ENCODE measurements at regions not wholly inside any gene's neighbourhood (a gene's known extent, or its start where the extent isn't known, plus 50 kb on each side); places are given as distances from the start of the nearest gene placed in this dataset.

DNA sequence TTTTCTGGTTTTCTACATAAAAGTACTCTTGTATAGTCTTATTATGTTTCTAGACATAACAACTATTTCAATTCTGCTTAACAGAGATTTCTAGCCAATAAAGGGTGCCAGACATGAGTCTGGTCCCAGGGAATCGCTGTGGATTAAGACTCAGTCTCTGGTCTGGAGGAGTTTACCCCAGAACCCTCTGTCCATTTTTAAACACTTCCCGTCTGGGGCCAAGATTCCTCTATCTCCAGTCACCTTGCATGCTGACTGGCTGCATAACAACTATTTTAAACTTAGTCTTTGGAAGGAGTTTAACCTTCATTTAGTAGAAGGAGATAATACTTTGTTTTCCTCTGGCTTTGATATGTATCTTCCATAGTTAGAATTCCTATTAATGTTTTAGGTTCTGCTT lies 163.1 kb upstream of the IFNG-AS1 start:
- Histone ChIP-seq H4K20me1 (replicated peaks in 1 of 2; ENCODE audit: control insufficient read depth in 1 of 2, insufficient read depth in 2 of 2, low read length in 2 of 2) (no peaks in the 10 kb centered on the region), H2AFZ (ENCODE audit: low read length) (no peak overlapping the region), H3K9me3 (ENCODE audit: insufficient read depth in 2 of 2, low read depth in 1 of 2, low read length in 1 of 2) (no peaks in the 10 kb centered on the region), H2AK5ac (ENCODE audit: low read depth, low read length) (no peak overlapping the region), H3K79me2 (ENCODE audit: control insufficient read depth in 1 of 2, insufficient read depth in 2 of 2, low read length in 2 of 2) (no peaks in the 10 kb centered on the region), H2BK12ac (ENCODE audit: low read depth, low read length) (no peak overlapping the region), H3K23me2 (ENCODE audit: low read depth, low read length) (no peaks in the 10 kb centered on the region), H2BK120ac (replicated peaks; ENCODE audit: low read depth, low read length) (no peak overlapping the region), H3K27me3 (replicated peaks in 1 of 4; ENCODE audit: control insufficient read depth in 3 of 4, extremely low read depth in 1 of 4, insufficient read depth in 3 of 4, low read length in 3 of 4) (no peaks in the 10 kb centered on the region), H2BK5ac (ENCODE audit: low read depth, low read length) (no peak overlapping the region), H4K5ac (ENCODE audit: insufficient read length, low read depth, low read length) (no peak overlapping the region), H4K8ac (ENCODE audit: extremely low read depth, insufficient read depth, low read length) (no peak overlapping the region), H4K91ac (replicated peaks; ENCODE audit: insufficient read length, low read length) (no peak overlapping the region), H3K4ac (replicated peaks; ENCODE audit: insufficient read length, low read depth, low read length) (no peak overlapping the region), H3K56ac (replicated peaks; ENCODE audit: insufficient read length, low read depth, low read length) (no peak overlapping the region), H2BK20ac (ENCODE audit: low read length) (no peak overlapping the region), H3K23ac (ENCODE audit: insufficient read length) (no peak overlapping the region), H3K4me2 (ENCODE audit: insufficient read depth in 1 of 2, low read depth in 2 of 2, low read length in 2 of 2) (no peak overlapping the region), H3K14ac (ENCODE audit: insufficient read length) (no peak overlapping the region), H3K18ac (ENCODE audit: extremely low read depth, low read length) (no peak overlapping the region), H3K9ac (replicated peaks in 1 of 4; ENCODE audit: extremely low read depth in 1 of 4, low read depth in 3 of 4, low read length in 3 of 4) (no peak overlapping the region), H2BK15ac (ENCODE audit: low read length) (no peak overlapping the region), H3K36me3 (ENCODE audit: control insufficient read depth in 2 of 4, insufficient read depth in 4 of 4, low read length in 3 of 4) (no peaks in the 10 kb centered on the region), H3K79me1 (ENCODE audit: low read depth, low read length) (no peaks in the 10 kb centered on the region), H3K27ac (ENCODE audit: low read depth, low read length) (no peak overlapping the region), H3K4me1 (replicated peaks in 1 of 4; ENCODE audit: control insufficient read depth in 3 of 4, insufficient read depth in 4 of 4, low read length in 3 of 4) (no peaks in the 10 kb centered on the region), H3K4me3 (ENCODE audit: extremely low read depth in 1 of 4, insufficient read depth in 2 of 4, low read depth in 3 of 4, low read length in 4 of 4) (no peak overlapping the region)
- 85% methylated on average over 2 of the region's 2 CpGs; no CpG with 5 or more reads in 1 of the 2 experiments for WGBS, 2 experiments (ENCODE audit: extremely low coverage in 1 of 2, insufficient coverage in 1 of 2, insufficient read length in 1 of 2, insufficient replicate concordance in 2 of 2, low coverage in 1 of 2, low lambda C conversion rate in 2 of 2, missing lambda C conversion rate in 1 of 2)
- ChIA-PET CTCF (ENCODE audit: partially characterized antibody) (no interaction called here), POLR2A (ENCODE audit: partially characterized antibody) (no interaction called here)
- no peak for DNase-seq (ENCODE audit: low read depth in 1 of 2, low spot score in 2 of 2)
- no peak for FAIRE-seq
- TF ChIP-seq SP1 (IDR thresholded peaks at IDR 0.05; ENCODE audit: low read depth, low read length) (no peak), RBBP5 (IDR thresholded peaks at IDR 0.05; ENCODE audit: borderline replicate concordance, low read depth, low read length) (no peak)

Measured in H1 (cell line).